SK-N-MC (cell line): ENCODE measurements at regions not wholly inside any gene's neighbourhood (a gene's known extent, or its start where the extent isn't known, plus 50 kb on each side); places are given as distances from the start of the nearest gene placed in this dataset.

Experiments used
- EZH2 ChIP-seq: fragments of 200-600 bp; sonication (generic); IDR thresholded peaks from one replicate; pipeline ENCODE4 v1.6.1; 2017; ENCODE audit warnings: antibody characterized with exemption
- FOXP2 ChIP-seq: optimal IDR thresholded peaks from 2 replicates; pipeline ENCODE3; 2011; ENCODE audit warnings: mild to moderate bottlenecking, moderate library complexity; ENCODE audit not compliant: insufficient read depth; ENCODE audit errors: extremely low read length, control extremely low read depth
- POLR2AphosphoS5 ChIP-seq: IDR thresholded peaks from 2 replicates; pipeline ENCODE4 v1.6.1; 2012; ENCODE audit warnings: mild to moderate bottlenecking, low read depth, low read length, borderline replicate concordance

DNA sequence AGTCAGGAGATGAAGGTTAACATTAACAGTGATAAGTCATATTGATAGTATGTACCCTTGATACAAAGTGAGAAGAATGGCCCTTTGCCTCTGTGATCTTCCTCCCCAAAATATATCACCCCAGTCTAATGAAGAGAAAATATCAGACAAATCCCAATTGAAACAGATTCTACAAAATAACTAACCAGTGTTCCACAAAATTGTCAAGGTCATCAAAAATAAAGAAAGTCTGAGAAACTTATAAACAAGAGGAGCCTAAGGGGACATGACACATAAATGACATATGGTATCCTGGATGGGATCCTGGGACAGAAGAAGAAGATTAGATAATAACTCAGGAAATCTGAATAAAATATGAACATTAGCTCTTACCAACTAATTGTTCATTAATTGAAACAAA, 398.4 kb downstream of the DSC3 start:
- no peak for TF ChIP-seq POLR2AphosphoS5
- TF ChIP-seq EZH2 = no peak
- TF ChIP-seq FOXP2 = no peak
